ENCODE measurements at regions not wholly inside any gene's neighbourhood (a gene's known extent, or its start where the extent isn't known, plus 50 kb on each side); places are given as distances from the start of the nearest gene placed in this dataset.

GRCh38 chr10:60459701-60460457 is 70.2 kb upstream of the ANK3 start:
- Histone ChIP-seq H3K9me3 (no peaks in the 10 kb centered on the region), H3K27me3 (no peaks in the 10 kb centered on the region), H3K4me3 (ENCODE audit: low read depth in 1 of 2, low read length in 1 of 2) (no peak overlapping the region), H3K27ac (no peak overlapping the region), H3K4me1 (ENCODE audit: control insufficient read depth in 1 of 2, insufficient read depth in 1 of 2, low read depth in 1 of 2, low read length in 1 of 2) (no peaks in the 10 kb centered on the region), H3K36me3 (no peaks in the 10 kb centered on the region)
- no peak for TF ChIP-seq CTCF (IDR thresholded peaks at IDR 0.05)

GRCh38 chr10:60456053-60456452 is 66.4 kb upstream of the ANK3 start:
- Histone ChIP-seq H3K9me3 (no peaks in the 10 kb centered on the region), H3K36me3 (no peaks in the 10 kb centered on the region), H3K27ac (no peak overlapping the region), H3K4me1 (ENCODE audit: control insufficient read depth in 1 of 2, insufficient read depth in 1 of 2, low read depth in 1 of 2, low read length in 1 of 2) (no peaks in the 10 kb centered on the region), H3K4me3 (ENCODE audit: low read depth in 1 of 2, low read length in 1 of 2) (no peak overlapping the region), H3K27me3 (no peaks in the 10 kb centered on the region)
- TF ChIP-seq CTCF (IDR thresholded peaks at IDR 0.05), result no peak

- no peaks in the 10 kb centered on the region for H3K36me3 ChIP-seq
- no peaks in the 10 kb centered on the region for H3K9me3 ChIP-seq
- no peak overlapping the region for H3K27ac ChIP-seq
- no peak for TF ChIP-seq CTCF (IDR thresholded peaks at IDR 0.05)
- no peaks in the 10 kb centered on the region for H3K27me3 ChIP-seq
- no peak overlapping the region for H3K4me3 ChIP-seq (ENCODE audit: low read depth in 1 of 2, low read length in 1 of 2)
- H3K4me1 ChIP-seq (ENCODE audit: control insufficient read depth in 1 of 2, insufficient read depth in 1 of 2, low read depth in 1 of 2, low read length in 1 of 2), result no peaks in the 10 kb centered on the region
Observed at GRCh38 chr10:60454336-60454735, 64.7 kb upstream of the ANK3 start.

GRCh38 chr10:60453036-60453435 is 63.4 kb upstream of the ANK3 start:
- H3K4me1 ChIP-seq (ENCODE audit: control insufficient read depth in 1 of 2, insufficient read depth in 1 of 2, low read depth in 1 of 2, low read length in 1 of 2), result no peaks in the 10 kb centered on the region
- no peaks in the 10 kb centered on the region for H3K36me3 ChIP-seq
- no peak overlapping the region for H3K27ac ChIP-seq
- H3K4me3 ChIP-seq (ENCODE audit: low read depth in 1 of 2, low read length in 1 of 2), result no peak overlapping the region
- no peak for TF ChIP-seq CTCF (IDR thresholded peaks at IDR 0.05)
- no peaks in the 10 kb centered on the region for H3K9me3 ChIP-seq
- no peaks in the 10 kb centered on the region for H3K27me3 ChIP-seq

GRCh38 chr10:60450291-60450690 is 60.6 kb upstream of the ANK3 start:
- Histone ChIP-seq H3K9me3 (no peaks in the 10 kb centered on the region), H3K36me3 (no peaks in the 10 kb centered on the region), H3K4me1 (ENCODE audit: control insufficient read depth in 1 of 2, insufficient read depth in 1 of 2, low read depth in 1 of 2, low read length in 1 of 2) (peaks cover 6 to 9% of the 10 kb centered on the region in 2 experiments), H3K27me3 (no peaks in the 10 kb centered on the region), H3K27ac (no peak overlapping the region), H3K4me3 (ENCODE audit: low read depth in 1 of 2, low read length in 1 of 2) (no peak overlapping the region)
- TF ChIP-seq CTCF (IDR thresholded peaks at IDR 0.05), result no peak
